Testis (tissue), 2 donors: ENCODE measurements at regions not wholly inside any gene's neighbourhood (a gene's known extent, or its start where the extent isn't known, plus 50 kb on each side); places are given as distances from the start of the nearest gene placed in this dataset.

Source experiments
- POLR2A ChIP-seq: fragments of 450-650 bp; IDR thresholded peaks from one replicate; pipeline ENCODE4 v1.6.1; 2017; ENCODE audit warnings: antibody characterized with exemption, mild to moderate bottlenecking, moderate library complexity
- TF ChIP-seq, protein P1 (sequence below), 3 experiments: fragments of 450-650 bp in 2 of 3; fragments of 200-600 bp in 1 of 3; sonication (generic) in 1 of 3; IDR thresholded peaks; one replicate each; pipeline ENCODE4 v1.5.1; 2016 to 2019; ENCODE audit warnings: antibody characterized with exemption in 3 of 3, mild to moderate bottlenecking in 2 of 3, moderate library complexity in 1 of 3

GRCh38 chr14:101075801-101076413, 172.4 kb upstream of the RTL1 start:
- TF ChIP-seq, protein P1, sequence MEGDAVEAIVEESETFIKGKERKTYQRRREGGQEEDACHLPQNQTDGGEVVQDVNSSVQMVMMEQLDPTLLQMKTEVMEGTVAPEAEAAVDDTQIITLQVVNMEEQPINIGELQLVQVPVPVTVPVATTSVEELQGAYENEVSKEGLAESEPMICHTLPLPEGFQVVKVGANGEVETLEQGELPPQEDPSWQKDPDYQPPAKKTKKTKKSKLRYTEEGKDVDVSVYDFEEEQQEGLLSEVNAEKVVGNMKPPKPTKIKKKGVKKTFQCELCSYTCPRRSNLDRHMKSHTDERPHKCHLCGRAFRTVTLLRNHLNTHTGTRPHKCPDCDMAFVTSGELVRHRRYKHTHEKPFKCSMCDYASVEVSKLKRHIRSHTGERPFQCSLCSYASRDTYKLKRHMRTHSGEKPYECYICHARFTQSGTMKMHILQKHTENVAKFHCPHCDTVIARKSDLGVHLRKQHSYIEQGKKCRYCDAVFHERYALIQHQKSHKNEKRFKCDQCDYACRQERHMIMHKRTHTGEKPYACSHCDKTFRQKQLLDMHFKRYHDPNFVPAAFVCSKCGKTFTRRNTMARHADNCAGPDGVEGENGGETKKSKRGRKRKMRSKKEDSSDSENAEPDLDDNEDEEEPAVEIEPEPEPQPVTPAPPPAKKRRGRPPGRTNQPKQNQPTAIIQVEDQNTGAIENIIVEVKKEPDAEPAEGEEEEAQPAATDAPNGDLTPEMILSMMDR (IDR thresholded peaks at IDR 0.05), result no peak
- no peak for TF ChIP-seq POLR2A
